Glutamatergic neuron (in vitro differentiated cells): ENCODE measurements at regions not wholly inside any gene's neighbourhood (a gene's known extent, or its start where the extent isn't known, plus 50 kb on each side); places are given as distances from the start of the nearest gene placed in this dataset.

ENCODE experiments used
- DNase-seq: peaks from one replicate; pipeline ENCODE4 v3.0.0; 2022
- H3K27ac Mint-ChIP-seq: one replicate; pipeline ENCODE4 v1.8.0; 2020; ENCODE audit warnings: mild to moderate bottlenecking, mixed read lengths, inconsistent platforms; ENCODE audit not compliant: unreplicated experiment
- H3K27me3 Mint-ChIP-seq: one replicate; pipeline ENCODE4 v1.8.0; 2020; ENCODE audit warnings: mild to moderate bottlenecking, moderate library complexity, mixed read lengths, inconsistent platforms; ENCODE audit not compliant: unreplicated experiment
- H3K36me3 Mint-ChIP-seq: one replicate; pipeline ENCODE4 v1.8.0; 2020; ENCODE audit warnings: mild to moderate bottlenecking, mixed read lengths, inconsistent platforms; ENCODE audit not compliant: unreplicated experiment
- H3K4me1 Mint-ChIP-seq: one replicate; pipeline ENCODE4 v1.8.0; 2020; ENCODE audit warnings: mild to moderate bottlenecking, low read depth, mixed read lengths, inconsistent platforms; ENCODE audit not compliant: unreplicated experiment
- H3K4me3 Mint-ChIP-seq: one replicate; pipeline ENCODE4 v1.8.0; 2020; ENCODE audit warnings: mild to moderate bottlenecking, mixed read lengths, inconsistent platforms; ENCODE audit not compliant: unreplicated experiment
- H3K9me3 Mint-ChIP-seq: one replicate; pipeline ENCODE4 v1.8.0; 2020; ENCODE audit warnings: mild to moderate bottlenecking, moderate library complexity, mixed read lengths, inconsistent platforms; ENCODE audit not compliant: unreplicated experiment
- CTCF ChIP-seq: fragments of 200-600 bp; sonication (generic); IDR thresholded peaks from one replicate; pipeline ENCODE4 v1.5.0; 2021; ENCODE audit not compliant: partially characterized antibody, unreplicated experiment

- H3K36me3 Mint-ChIP-seq: peaks cover 5% of the 10 kb centered on the region
- H3K27ac Mint-ChIP-seq: no peak overlapping the region
- DNase-seq: no peak
- H3K4me3 Mint-ChIP-seq: no peak overlapping the region
- TF ChIP-seq CTCF: no peak
- H3K4me1 Mint-ChIP-seq: no peaks in the 10 kb centered on the region
- no peaks in the 10 kb centered on the region for H3K27me3 Mint-ChIP-seq
- no peaks in the 10 kb centered on the region for H3K9me3 Mint-ChIP-seq
Observed at GRCh38 chr18:67290421-67290820, 226.1 kb downstream of the DSEL start.

GRCh38 chr18:67285583-67285982, 230.9 kb downstream of the DSEL start:
- Mint-ChIP-seq H3K36me3 (no peaks in the 10 kb centered on the region), H3K4me3 (no peak overlapping the region)

GRCh38 chr18:67282796-67283195, 233.7 kb downstream of the DSEL start:
- TF ChIP-seq CTCF: no peak
- Mint-ChIP-seq H3K9me3 (no peaks in the 10 kb centered on the region), H3K4me1 (no peaks in the 10 kb centered on the region), H3K4me3 (no peak overlapping the region), H3K27me3 (no peaks in the 10 kb centered on the region), H3K27ac (no peak overlapping the region), H3K36me3 (no peaks in the 10 kb centered on the region)
- no peak for DNase-seq

More at GRCh38 chr18:67285583-67285982, 230.9 kb downstream of the DSEL start:
- DNase-seq: no peak
- Mint-ChIP-seq H3K27ac (no peak overlapping the region), H3K9me3 (no peaks in the 10 kb centered on the region), H3K4me1 (no peaks in the 10 kb centered on the region), H3K27me3 (no peaks in the 10 kb centered on the region)
- TF ChIP-seq CTCF: no peak

- no peak for DNase-seq
- Mint-ChIP-seq H3K27ac (no peak overlapping the region), H3K36me3 (no peaks in the 10 kb centered on the region), H3K27me3 (no peaks in the 10 kb centered on the region), H3K4me3 (no peak overlapping the region), H3K4me1 (no peaks in the 10 kb centered on the region), H3K9me3 (no peaks in the 10 kb centered on the region)
- no peak for TF ChIP-seq CTCF
Observed at GRCh38 chr18:67281746-67282145, 234.8 kb downstream of the DSEL start.

- Mint-ChIP-seq H3K9me3 (no peaks in the 10 kb centered on the region), H3K36me3 (no peaks in the 10 kb centered on the region), H3K27ac (no peak overlapping the region), H3K27me3 (no peaks in the 10 kb centered on the region), H3K4me3 (no peak overlapping the region), H3K4me1 (no peaks in the 10 kb centered on the region)
- DNase-seq: no peak
- no peak for TF ChIP-seq CTCF
Observed at GRCh38 chr18:67280486-67281242, 235.9 kb downstream of the DSEL start.
